ENCODE measurements at regions not wholly inside any gene's neighbourhood (a gene's known extent, or its start where the extent isn't known, plus 50 kb on each side); places are given as distances from the start of the nearest gene placed in this dataset.

DNA sequence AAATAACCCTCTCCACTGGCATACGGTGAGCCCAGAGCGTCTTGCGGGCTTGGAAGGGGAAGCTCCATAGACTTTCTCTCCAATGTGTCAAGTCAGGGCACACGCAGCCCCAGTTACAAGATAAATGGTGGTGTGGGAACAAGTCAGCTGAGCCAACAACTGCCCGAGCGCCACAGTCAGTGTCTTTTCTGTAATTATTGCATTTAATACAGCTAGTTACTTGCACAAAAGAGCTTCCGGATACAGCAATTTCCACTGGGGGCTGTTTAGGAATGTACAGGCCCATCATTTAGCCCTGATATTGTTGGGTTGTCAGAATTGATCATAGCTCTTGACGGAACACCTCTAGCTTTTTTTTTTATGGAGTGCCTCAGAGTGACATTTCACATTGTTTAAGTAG, 193.5 kb upstream of the SP8 start:
- no peak for TF ChIP-seq POLR2A (IDR thresholded peaks at IDR 0.05; ENCODE audit: low read depth, low read length)
- no peak for TF ChIP-seq POLR2AphosphoS5 (IDR thresholded peaks at IDR 0.05; ENCODE audit: low read depth, low read length)
